ENCODE measurements at regions not wholly inside any gene's neighbourhood (a gene's known extent, or its start where the extent isn't known, plus 50 kb on each side); places are given as distances from the start of the nearest gene placed in this dataset.

DNA sequence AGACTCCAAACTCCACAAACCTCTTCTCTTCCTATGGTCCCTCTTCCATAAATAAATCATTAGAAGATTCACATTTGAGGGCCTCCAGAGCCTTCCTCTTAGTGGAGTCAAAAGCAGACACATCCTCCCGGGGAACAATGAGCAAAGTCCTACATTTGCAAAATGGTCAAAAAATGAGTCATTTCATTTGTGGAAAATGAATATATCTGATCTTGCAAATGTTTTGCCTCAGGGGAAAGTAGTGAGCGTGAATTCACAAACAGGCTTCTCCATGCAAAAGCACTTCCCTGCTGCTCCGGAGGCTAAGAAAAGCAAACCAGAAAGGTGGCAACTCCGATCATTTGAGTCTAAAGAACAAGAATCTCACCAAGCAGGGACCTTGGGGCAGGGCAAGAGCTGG is 86.7 kb upstream of the IQSEC1 start:
- DNase-seq (ENCODE audit: low spot score) (no peak), ATAC-seq (no peak)

DNA sequence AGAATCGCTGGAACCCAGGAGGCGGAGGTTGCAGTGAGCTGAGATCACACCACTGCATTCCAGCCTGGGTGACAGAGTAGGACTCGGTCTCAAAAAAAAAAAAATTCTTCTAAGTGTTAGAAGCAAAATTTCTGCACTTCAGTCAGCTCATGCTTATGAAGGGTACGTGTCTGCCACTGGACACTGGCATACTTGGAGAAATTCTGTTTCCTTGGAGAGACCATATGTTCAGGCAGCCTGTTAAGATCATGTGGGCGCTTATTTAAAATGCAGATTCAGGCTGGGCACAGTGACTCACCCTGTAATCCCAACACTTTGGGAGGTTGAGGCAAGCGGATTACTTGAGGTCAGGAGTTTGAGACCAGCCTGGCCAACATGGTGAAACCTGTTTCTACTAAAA is 85.6 kb upstream of the IQSEC1 start:
- ATAC-seq (no peak), DNase-seq (ENCODE audit: low spot score) (no peak)

DNA sequence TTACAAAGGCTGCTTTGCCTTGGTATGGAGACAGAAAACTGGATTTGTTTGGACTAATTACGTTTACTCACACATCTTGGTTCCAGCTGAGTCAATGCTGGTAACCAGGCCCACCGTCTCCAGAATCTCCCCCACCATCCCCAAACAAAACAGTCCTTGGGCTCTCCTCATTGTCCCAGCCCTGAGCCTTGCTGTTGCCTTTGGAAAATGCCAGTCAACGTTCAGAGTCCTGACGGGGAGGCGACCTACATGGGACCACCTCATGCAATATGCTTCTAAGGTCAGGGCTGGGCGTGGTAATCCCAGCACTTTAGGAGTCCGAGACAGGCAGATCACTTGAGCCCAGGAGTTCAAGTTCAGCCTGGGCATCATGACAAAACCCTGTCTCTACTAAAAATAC is 85.2 kb upstream of the IQSEC1 start:
- ATAC-seq (no peak), DNase-seq (ENCODE audit: low spot score) (no peak)

- DNase-seq (ENCODE audit: low spot score) (no peak), ATAC-seq (no peak)
Observed at GRCh38 chr3:13157986-13158385, 84.8 kb upstream of the IQSEC1 start.

DNA sequence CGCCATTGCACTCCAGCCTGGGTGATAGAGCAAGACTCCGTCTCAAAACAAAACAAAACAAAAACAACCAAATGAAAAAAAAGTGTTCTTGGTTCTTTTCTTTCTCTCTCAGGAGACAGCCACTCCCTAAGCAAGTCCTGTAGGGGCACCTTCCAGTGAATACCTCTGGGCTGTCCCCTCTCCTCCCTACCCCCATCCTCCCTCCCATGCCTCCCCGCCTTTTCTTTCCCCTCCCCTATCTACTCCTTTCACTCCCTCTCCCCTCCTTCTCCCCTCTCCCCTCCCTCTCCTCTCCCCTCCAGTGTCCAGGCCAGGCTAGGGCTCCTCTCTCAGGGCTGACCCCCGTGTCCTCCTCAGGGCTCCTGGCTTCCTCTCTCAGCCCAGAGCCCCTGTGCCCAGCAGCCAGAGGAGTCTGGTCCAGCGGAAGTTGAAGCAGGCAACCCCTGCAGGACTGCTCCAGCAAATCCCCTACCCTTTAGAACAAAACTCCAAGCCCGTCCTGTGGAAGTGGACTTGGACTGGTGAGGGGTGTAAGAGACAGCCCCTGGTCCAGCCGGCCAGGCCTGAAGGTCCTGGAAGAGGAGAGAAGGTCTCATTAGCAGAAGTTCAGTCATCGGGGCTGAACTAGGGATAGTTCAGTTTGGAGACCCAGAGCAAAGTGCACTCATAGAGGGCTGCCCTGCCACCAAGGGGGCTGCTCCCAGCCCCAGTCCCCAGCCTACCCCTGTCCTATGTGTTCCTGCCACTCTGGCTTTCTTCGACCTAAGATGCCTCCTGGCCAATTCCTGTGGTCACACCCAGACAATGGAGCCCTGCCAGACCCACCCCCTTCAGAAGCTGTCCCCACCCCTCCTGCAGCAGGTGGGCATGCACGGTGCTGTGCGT is 79.8 kb upstream of the IQSEC1 start:
- no peak for DNase-seq (ENCODE audit: low spot score)
- ATAC-seq: no peak

- no peak for ATAC-seq
- no peak for DNase-seq (ENCODE audit: low spot score)
Observed at GRCh38 chr3:13150624-13151023, 77.4 kb upstream of the IQSEC1 start.

GRCh38 chr3:13149330-13150108 is 76.3 kb upstream of the IQSEC1 start:
- no peak for DNase-seq (ENCODE audit: low spot score)
- no peak for ATAC-seq

DNA sequence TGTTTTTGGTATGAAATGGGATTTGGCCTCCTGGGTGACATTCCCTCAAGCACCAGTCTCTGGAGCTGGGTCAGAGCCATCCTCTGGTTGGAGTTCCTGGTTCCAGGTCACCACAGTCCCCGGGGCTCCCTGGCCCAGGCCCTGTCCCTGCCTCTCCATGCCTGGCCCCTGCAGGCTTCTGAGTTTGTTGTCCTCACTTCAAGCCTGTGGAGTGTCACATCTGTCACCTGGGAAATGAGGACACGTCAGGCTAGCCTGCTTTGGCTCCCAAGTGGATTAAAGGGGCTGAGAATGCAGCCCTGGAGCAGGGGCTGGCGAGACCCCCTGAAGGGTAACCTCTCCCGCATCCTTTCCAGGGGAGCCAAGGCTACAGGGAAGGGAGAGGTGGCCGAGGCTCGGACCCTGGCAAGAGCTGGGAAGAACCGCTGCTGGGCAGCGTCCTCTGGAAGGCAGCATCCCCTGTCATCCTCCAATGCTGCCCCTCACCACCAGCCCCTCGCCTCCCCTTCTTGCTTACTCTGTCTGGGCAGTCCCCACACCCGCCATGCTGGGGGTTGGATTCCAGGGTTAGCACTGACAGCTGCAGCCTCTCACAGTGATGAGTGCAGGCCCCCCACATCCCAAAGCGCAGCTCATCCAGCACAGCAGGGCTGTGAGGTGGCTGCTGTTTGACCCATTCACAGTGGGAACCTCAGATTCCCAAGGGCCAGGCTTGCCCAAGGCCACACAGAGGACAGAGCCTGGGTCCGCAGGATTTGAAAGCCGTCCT is 75.5 kb upstream of the IQSEC1 start:
- DNase-seq (ENCODE audit: low spot score) (no peak), ATAC-seq (no peak)

GRCh38 chr3:13148126-13148525 is 74.9 kb upstream of the IQSEC1 start:
- DNase-seq (ENCODE audit: low spot score) (no peak), ATAC-seq (no peak)

DNA sequence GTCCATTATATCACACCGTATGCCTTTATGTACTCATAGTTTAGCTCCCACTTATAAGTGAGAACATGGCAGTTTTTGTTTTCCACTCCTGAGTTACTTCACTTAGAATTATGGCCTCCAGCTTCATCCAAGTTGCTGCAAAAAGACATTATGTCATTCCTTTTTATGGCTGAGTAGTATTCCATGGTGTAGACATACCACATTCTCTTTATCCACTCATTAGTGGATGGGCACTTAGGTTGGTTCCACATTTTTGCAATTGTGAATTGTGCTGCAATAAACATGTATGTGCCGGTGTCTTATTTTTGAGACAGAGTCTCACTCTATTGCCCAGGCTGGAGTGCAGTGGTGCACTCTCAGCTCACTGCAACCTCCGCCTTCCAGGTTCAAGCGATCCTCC is 74.1 kb upstream of the IQSEC1 start:
- DNase-seq (ENCODE audit: low spot score) (no peak), ATAC-seq (no peak)

GRCh38 chr3:13146643-13147143 is 73.5 kb upstream of the IQSEC1 start:
- peak; percentile 21 for ATAC-seq
- DNase-seq (ENCODE audit: low spot score): no peak

GRCh38 chr3:13145826-13146642 is 72.8 kb upstream of the IQSEC1 start:
- no peak for ATAC-seq
- no peak for DNase-seq (ENCODE audit: low spot score)

DNA sequence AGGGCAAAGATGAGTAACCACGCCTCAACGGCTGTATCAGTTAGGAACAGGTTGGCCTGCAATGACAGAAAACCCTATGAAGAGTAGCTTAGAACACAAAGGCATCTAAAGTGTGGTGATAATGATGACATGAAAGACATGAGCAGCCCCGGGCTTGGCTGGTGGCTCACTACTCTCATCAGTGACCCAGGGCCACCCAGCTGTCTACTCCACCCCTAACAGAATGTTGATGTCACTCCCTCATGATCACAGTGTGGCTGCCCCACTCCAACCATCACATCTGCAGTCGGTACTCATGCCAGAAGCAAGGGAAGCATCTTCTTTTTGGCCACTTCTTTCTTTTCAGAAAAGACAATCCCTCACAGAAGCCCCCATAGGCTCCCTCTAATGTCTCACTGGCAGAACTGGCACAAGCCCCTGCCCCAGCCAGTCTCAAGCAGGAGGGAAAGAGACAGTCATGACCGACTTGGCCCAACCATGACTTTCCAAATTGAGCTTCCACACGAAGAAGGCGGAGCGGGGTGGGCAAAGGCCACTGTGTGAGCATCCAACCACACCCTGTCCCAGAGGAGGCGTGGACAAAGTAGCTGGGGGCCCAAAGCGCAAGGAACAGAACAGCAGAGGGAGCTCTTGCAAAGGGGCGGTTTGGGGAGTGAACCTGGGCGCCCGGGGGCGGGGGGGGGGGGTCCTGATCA is 72.0 kb upstream of the IQSEC1 start:
- ATAC-seq (peak; percentile 63), DNase-seq (ENCODE audit: low spot score) (no peak)

GRCh38 chr3:13144163-13145023 is 71.2 kb upstream of the IQSEC1 start:
- no peak for ATAC-seq
- DNase-seq (ENCODE audit: low spot score): no peak

- DNase-seq (ENCODE audit: low spot score): no peak
- no peak for ATAC-seq
Observed at GRCh38 chr3:13143381-13144004, 70.3 kb upstream of the IQSEC1 start.

DNA sequence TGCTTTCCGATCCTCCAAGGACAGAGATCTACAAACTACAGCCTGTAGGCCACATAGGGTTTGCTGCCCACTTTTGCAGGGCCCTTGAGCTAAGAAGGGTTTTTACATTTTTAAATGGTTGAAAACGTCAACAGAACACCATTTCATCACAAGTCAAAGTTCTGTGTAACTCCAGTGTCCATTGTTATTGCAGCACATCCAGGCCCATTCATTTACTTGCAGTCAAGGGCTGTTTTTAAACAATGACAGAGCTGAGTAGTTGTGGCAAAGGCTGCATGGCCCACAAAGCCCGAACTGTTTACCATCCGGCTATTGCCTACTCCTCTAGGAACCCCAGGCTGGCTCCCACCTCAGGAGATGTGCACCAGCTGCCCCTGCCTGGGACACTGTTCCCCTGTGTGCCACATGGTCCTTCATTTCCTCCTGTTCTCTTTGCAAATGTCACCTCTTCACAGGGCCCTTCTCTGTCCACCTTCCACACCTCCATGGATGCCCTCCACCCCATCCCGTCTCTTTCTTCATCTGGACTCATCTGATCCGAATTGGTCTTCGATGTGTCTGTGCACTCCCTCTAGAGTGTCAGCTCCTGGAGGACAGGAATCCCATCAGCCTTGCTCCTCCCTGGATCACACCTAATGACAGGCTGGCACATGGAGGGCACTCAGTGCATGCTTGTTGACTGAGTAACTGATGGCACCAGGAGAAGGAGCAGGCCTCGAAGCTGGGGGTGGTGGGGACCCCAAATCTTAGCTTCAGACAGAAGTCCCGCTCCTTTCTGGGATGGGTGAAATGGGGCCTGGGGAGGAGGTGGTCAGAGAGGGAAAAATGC is 69.5 kb upstream of the IQSEC1 start:
- ATAC-seq (no peak), DNase-seq (ENCODE audit: low spot score) (no peak)

- no peak for ATAC-seq
- no peak for DNase-seq (ENCODE audit: low spot score)
Observed at GRCh38 chr3:13141991-13142412, 68.8 kb upstream of the IQSEC1 start.

Data from left lobe of liver (tissue), 2 donors.